Neural cell (in vitro differentiated cells): ENCODE measurements at regions not wholly inside any gene's neighbourhood (a gene's known extent, or its start where the extent isn't known, plus 50 kb on each side); places are given as distances from the start of the nearest gene placed in this dataset.
A peak's percentile ranks its signal among the peaks of the same experiment; 100 is the strongest.

Experiments
- H2AFZ ChIP-seq: fragments of 200-600, 300-800 bp; sonication (generic), shearing (Covaris generic); 2 replicates; pipeline ENCODE4 v1.6.0; 2014; ENCODE audit warnings: low read depth, mild to moderate bottlenecking, antibody characterized with exemption, low read length, moderate library complexity
- H3F3A ChIP-seq: fragments of 200-600 bp; shearing (Covaris generic); 2 replicates; pipeline ENCODE4 v1.6.1; 2016; ENCODE audit warnings: mild to moderate bottlenecking, moderate library complexity, mixed read lengths, antibody characterized with exemption, low read length; ENCODE audit not compliant: insufficient read depth, poor library complexity, severe bottlenecking
- H3K27ac ChIP-seq: fragments of 200-600, 300-800 bp; sonication (generic), shearing (Covaris generic); 2 replicates; pipeline ENCODE4 v1.5.1; 2014; ENCODE audit warnings: mild to moderate bottlenecking, low read length, moderate library complexity
- H3K27me3 ChIP-seq: fragments of 300-800, 200-600 bp; sonication (generic), shearing (Covaris generic); 2 replicates; pipeline ENCODE4 v1.6.0; 2014; ENCODE audit warnings: mild to moderate bottlenecking, low read depth, low read length, moderate library complexity; ENCODE audit not compliant: insufficient read depth
- H3K36me3 ChIP-seq: fragments of 300-800, 200-600 bp; sonication (generic), shearing (Covaris generic); 2 replicates; pipeline ENCODE4 v1.5.1; 2014; ENCODE audit warnings: mild to moderate bottlenecking, antibody characterized with exemption, low read length, moderate library complexity; ENCODE audit not compliant: insufficient read depth
- H3K4me2 ChIP-seq: fragments of 300-800, 200-600 bp; sonication (generic), shearing (Covaris generic); 2 replicates; pipeline ENCODE4 v1.6.0; 2014; ENCODE audit warnings: mild to moderate bottlenecking, low read length
- H3K4me3 ChIP-seq: fragments of 300-800, 200-600 bp; sonication (generic), shearing (Covaris generic); 2 replicates; pipeline ENCODE4 v1.5.1; 2014; ENCODE audit warnings: mild to moderate bottlenecking, low read length, moderate library complexity
- H3K79me2 ChIP-seq: fragments of 200-600 bp; shearing (Covaris generic); replicated peaks from 2 replicates; pipeline ENCODE4 v1.6.0; 2014; ENCODE audit warnings: mild to moderate bottlenecking, low read length, moderate library complexity; ENCODE audit not compliant: insufficient read depth
- H3K9ac ChIP-seq: fragments of 300-800, 200-600 bp; sonication (generic), shearing (Covaris generic); 2 replicates; pipeline ENCODE4 v1.6.1; 2016; ENCODE audit warnings: mild to moderate bottlenecking, low read length, mixed read lengths
- H3K9me2 ChIP-seq: fragments of 200-600 bp; shearing (Covaris generic); 2 replicates; pipeline ENCODE4 v1.6.1; 2016; ENCODE audit warnings: mild to moderate bottlenecking, low read length, mixed read lengths; ENCODE audit not compliant: insufficient read depth
- H3K9me3 ChIP-seq: fragments of 200-600, 300-800 bp; sonication (generic), shearing (Covaris generic); 2 replicates; pipeline ENCODE4 v1.6.1; 2016; ENCODE audit warnings: mild to moderate bottlenecking, mixed run types, low read length, moderate library complexity, mixed read lengths
- H4K20me1 ChIP-seq: fragments of 200-600 bp; shearing (Covaris generic); 2 replicates; pipeline ENCODE4 v1.6.1; 2016; ENCODE audit warnings: mild to moderate bottlenecking, mixed run types; ENCODE audit not compliant: insufficient read depth
- EP300 ChIP-seq: fragments of 450-650 bp; conservative IDR thresholded peaks from 2 replicates; pipeline ENCODE4 v1.6.1; 2014; ENCODE audit warnings: antibody characterized with exemption, mild to moderate bottlenecking, moderate library complexity; ENCODE audit not compliant: poor library complexity, severe bottlenecking
- EZH2 ChIP-seq: fragments of 200-600, 300-800 bp; shearing (Covaris generic), sonication (generic); IDR thresholded peaks from 2 replicates; pipeline ENCODE4 v1.6.1; 2014; ENCODE audit warnings: antibody characterized with exemption, low read length, borderline replicate concordance, mild to moderate bottlenecking; ENCODE audit not compliant: insufficient read depth, poor library complexity, severe bottlenecking
- MXI1 ChIP-seq: fragments of 450-650 bp; conservative IDR thresholded peaks from 2 replicates; pipeline ENCODE4 v1.6.1; 2014; ENCODE audit warnings: antibody characterized with exemption, mild to moderate bottlenecking; ENCODE audit not compliant: poor library complexity, severe bottlenecking
- POLR2AphosphoS5 ChIP-seq: IDR thresholded peaks from 2 replicates; pipeline ENCODE4 v1.6.1; 2012
- RAD21 ChIP-seq: fragments of 450-650 bp; conservative IDR thresholded peaks from 2 replicates; pipeline ENCODE4 v1.6.1; 2014; ENCODE audit warnings: antibody characterized with exemption, mild to moderate bottlenecking, moderate library complexity
- SMC3 ChIP-seq: fragments of 450-650 bp; conservative IDR thresholded peaks from 2 replicates; pipeline ENCODE4 v1.6.1; 2014; ENCODE audit warnings: antibody characterized with exemption, mild to moderate bottlenecking, moderate library complexity; ENCODE audit not compliant: poor library complexity
- TAF1 ChIP-seq: IDR thresholded peaks from 2 replicates; pipeline ENCODE4 v1.6.1; 2012; ENCODE audit warnings: low read depth
- TF ChIP-seq, protein P1 (sequence below): IDR thresholded peaks from 2 replicates; pipeline ENCODE4 v1.6.1; 2012; ENCODE audit warnings: borderline replicate concordance
- TF ChIP-seq, protein P2 (sequence below): fragments of 450-650 bp; IDR thresholded peaks from 2 replicates; pipeline ENCODE4 v1.5.1; 2014; ENCODE audit warnings: antibody characterized with exemption, mild to moderate bottlenecking, moderate library complexity; ENCODE audit not compliant: poor library complexity, severe bottlenecking

DNA sequence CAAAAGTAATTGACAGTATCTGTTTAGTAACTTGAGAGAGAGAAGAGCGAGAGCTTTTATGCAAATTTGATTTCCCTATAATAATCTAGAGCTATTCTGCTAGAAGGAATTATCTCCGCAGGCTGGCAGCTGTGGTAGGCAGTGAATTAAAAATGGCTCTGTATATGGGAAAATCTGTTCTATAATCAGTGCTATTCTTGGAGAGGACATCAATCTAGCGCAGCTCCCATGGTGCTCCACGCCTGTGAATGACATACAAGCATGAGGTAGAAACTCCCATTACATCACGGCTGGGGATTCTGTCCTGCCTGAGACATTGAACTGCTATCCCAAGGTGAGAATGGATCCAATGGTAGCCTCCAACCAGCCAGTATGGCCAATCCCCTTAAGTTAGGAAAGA is 179.0 kb downstream of the DHX15 start:
- H3K36me3 ChIP-seq: no peaks in the 10 kb centered on the region
- TF ChIP-seq EZH2: no peak
- TF ChIP-seq RAD21: no peak
- TF ChIP-seq, protein P1, sequence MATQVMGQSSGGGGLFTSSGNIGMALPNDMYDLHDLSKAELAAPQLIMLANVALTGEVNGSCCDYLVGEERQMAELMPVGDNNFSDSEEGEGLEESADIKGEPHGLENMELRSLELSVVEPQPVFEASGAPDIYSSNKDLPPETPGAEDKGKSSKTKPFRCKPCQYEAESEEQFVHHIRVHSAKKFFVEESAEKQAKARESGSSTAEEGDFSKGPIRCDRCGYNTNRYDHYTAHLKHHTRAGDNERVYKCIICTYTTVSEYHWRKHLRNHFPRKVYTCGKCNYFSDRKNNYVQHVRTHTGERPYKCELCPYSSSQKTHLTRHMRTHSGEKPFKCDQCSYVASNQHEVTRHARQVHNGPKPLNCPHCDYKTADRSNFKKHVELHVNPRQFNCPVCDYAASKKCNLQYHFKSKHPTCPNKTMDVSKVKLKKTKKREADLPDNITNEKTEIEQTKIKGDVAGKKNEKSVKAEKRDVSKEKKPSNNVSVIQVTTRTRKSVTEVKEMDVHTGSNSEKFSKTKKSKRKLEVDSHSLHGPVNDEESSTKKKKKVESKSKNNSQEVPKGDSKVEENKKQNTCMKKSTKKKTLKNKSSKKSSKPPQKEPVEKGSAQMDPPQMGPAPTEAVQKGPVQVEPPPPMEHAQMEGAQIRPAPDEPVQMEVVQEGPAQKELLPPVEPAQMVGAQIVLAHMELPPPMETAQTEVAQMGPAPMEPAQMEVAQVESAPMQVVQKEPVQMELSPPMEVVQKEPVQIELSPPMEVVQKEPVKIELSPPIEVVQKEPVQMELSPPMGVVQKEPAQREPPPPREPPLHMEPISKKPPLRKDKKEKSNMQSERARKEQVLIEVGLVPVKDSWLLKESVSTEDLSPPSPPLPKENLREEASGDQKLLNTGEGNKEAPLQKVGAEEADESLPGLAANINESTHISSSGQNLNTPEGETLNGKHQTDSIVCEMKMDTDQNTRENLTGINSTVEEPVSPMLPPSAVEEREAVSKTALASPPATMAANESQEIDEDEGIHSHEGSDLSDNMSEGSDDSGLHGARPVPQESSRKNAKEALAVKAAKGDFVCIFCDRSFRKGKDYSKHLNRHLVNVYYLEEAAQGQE: peak; percentile 27
- peak; percentile 9 for TF ChIP-seq POLR2AphosphoS5
- no peak for TF ChIP-seq TAF1
- no peaks in the 10 kb centered on the region for H3K79me2 ChIP-seq
- H3K4me2 ChIP-seq: no peak overlapping the region
- H4K20me1 ChIP-seq: no peaks in the 10 kb centered on the region
- H3K27me3 ChIP-seq: no peaks in the 10 kb centered on the region
- no peak overlapping the region for H2AFZ ChIP-seq
- H3K9me3 ChIP-seq: no peaks in the 10 kb centered on the region
- no peak overlapping the region for H3K9ac ChIP-seq
- no peak overlapping the region for H3K4me3 ChIP-seq
- H3F3A ChIP-seq: no peaks in the 10 kb centered on the region
- H3K9me2 ChIP-seq: no peaks in the 10 kb centered on the region
- peak overlapping the region; percentile 65 for H3K27ac ChIP-seq

DNA sequence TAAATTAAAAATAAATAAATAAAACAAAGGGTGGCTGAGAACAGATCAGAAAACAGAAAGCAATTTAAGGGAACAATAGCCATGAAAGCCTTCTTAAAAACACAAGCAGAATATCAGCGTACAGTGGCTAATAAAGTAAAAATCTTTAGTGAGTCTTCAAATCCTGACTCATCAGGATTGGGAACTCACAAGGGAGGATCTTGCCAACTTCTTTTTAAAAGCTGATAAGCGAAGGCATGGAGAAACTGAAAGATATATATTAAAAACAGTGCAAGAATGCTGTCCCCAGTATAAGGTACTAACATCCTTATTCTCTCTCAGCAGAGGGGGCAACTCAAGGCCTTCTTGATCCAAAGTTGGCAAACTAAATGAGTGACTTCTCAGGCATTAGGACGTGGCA is 180.1 kb downstream of the DHX15 start:
- no peak overlapping the region for H3K27ac ChIP-seq
- H3K27me3 ChIP-seq: no peaks in the 10 kb centered on the region
- no peaks in the 10 kb centered on the region for H4K20me1 ChIP-seq

More for the DNA sequence above, 180.1 kb downstream of the DHX15 start:
- Histone ChIP-seq H3F3A (no peaks in the 10 kb centered on the region), H3K9ac (no peak overlapping the region), H3K9me2 (no peaks in the 10 kb centered on the region), H3K4me2 (no peak overlapping the region), H3K4me3 (no peak overlapping the region), H3K36me3 (no peaks in the 10 kb centered on the region), H2AFZ (no peak overlapping the region), H3K9me3 (no peaks in the 10 kb centered on the region), H3K79me2 (no peaks in the 10 kb centered on the region)
- TF ChIP-seq POLR2AphosphoS5: no peak
- no peak for TF ChIP-seq SMC3
- no peak for TF ChIP-seq MXI1
- TF ChIP-seq, protein P2, sequence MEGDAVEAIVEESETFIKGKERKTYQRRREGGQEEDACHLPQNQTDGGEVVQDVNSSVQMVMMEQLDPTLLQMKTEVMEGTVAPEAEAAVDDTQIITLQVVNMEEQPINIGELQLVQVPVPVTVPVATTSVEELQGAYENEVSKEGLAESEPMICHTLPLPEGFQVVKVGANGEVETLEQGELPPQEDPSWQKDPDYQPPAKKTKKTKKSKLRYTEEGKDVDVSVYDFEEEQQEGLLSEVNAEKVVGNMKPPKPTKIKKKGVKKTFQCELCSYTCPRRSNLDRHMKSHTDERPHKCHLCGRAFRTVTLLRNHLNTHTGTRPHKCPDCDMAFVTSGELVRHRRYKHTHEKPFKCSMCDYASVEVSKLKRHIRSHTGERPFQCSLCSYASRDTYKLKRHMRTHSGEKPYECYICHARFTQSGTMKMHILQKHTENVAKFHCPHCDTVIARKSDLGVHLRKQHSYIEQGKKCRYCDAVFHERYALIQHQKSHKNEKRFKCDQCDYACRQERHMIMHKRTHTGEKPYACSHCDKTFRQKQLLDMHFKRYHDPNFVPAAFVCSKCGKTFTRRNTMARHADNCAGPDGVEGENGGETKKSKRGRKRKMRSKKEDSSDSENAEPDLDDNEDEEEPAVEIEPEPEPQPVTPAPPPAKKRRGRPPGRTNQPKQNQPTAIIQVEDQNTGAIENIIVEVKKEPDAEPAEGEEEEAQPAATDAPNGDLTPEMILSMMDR: no peak
- TF ChIP-seq RAD21: no peak
- TF ChIP-seq EZH2: no peak
- TF ChIP-seq, protein P1: no peak
- no peak for TF ChIP-seq EP300
- TF ChIP-seq TAF1: no peak
